HEK293 (cell line): ENCODE measurements at regions not wholly inside any gene's neighbourhood (a gene's known extent, or its start where the extent isn't known, plus 50 kb on each side); places are given as distances from the start of the nearest gene placed in this dataset.

Experiments used
- CTCF ChIA-PET: fragments of 350-600 bp; formaldehyde crosslinking; extraction: SDS; loops from one replicate; lab custom pipeline; 2021; ENCODE audit warnings: antibody characterized with exemption; lab: Yijun Ruan, JAX
- POLR2A ChIA-PET: fragments of 300-600 bp; formaldehyde crosslinking; extraction: SDS; loops from one replicate; lab custom pipeline; 2020; ENCODE audit warnings: antibody characterized with exemption, inconsistent platforms; lab: Yijun Ruan, JAX
- H3K27ac ChIP-seq: fragments of 200-500 bp; sonication (Bioruptor generic); 2 replicates; pipeline ENCODE4 v1.5.1; 2014; ENCODE audit warnings: low read depth, low read length, control low read depth, inconsistent platforms; ENCODE audit errors: extremely low read depth
- H3K36me3 ChIP-seq, 2 experiments: fragments of 200-500 bp in 1 of 2; sonication (Bioruptor generic) in 1 of 2; 1 replicate in 1 of 2; 2 replicates in 1 of 2; pipeline ENCODE4 v1.5.1; 2014 to 2017; ENCODE audit warnings: inconsistent platforms in 2 of 2, low read length in 2 of 2; ENCODE audit not compliant: control insufficient read depth in 2 of 2, insufficient read depth in 1 of 2
- H3K4me1 ChIP-seq: fragments of 200-500 bp; sonication (Bioruptor generic); 2 replicates; pipeline ENCODE4 v1.5.1; 2014; ENCODE audit warnings: mild to moderate bottlenecking, low read length, inconsistent platforms; ENCODE audit not compliant: control insufficient read depth, insufficient read depth
- H3K4me3 ChIP-seq: 2 replicates; pipeline ENCODE4 v1.5.1; 2011; ENCODE audit warnings: low read depth, mild to moderate bottlenecking, control low read depth, low read length, moderate library complexity
- H3K9me3 ChIP-seq: fragments of 200-500 bp; sonication (Bioruptor generic); 2 replicates; pipeline ENCODE4 v1.5.1; 2014; ENCODE audit warnings: low read depth, low read length, inconsistent platforms; ENCODE audit not compliant: control insufficient read depth, insufficient read depth
- ELK4 ChIP-seq: IDR thresholded peaks from 2 replicates; pipeline ENCODE4 v1.6.1; 2011; ENCODE audit warnings: mild to moderate bottlenecking, low read depth, low read length, borderline replicate concordance
- HOXC10 ChIP-seq: sonication (generic); formaldehyde crosslinking; IDR thresholded peaks from 2 replicates; pipeline ENCODE4 v1.8.1; 2023; ENCODE audit warnings: mild to moderate bottlenecking, missing genetic modification reagents
- INSM2 ChIP-seq: fragments of 450-650 bp; formaldehyde crosslinking; IDR thresholded peaks from 2 replicates; pipeline ENCODE4 v1.5.1; 2016; ENCODE audit warnings: missing biosample characterization, missing genetic modification characterization
- KLF17 ChIP-seq: fragments of 450-650 bp; formaldehyde crosslinking; IDR thresholded peaks from 2 replicates; pipeline ENCODE4 v1.5.1; 2016; ENCODE audit warnings: missing biosample characterization, missing genetic modification characterization
- MEIS1 ChIP-seq: sonication (generic); formaldehyde crosslinking; IDR thresholded peaks from 2 replicates; pipeline ENCODE4 v1.8.1; 2022; ENCODE audit warnings: missing genetic modification reagents, mild to moderate bottlenecking, borderline replicate concordance
- OSR2 ChIP-seq: fragments of 450-650 bp; formaldehyde crosslinking; IDR thresholded peaks from 2 replicates; pipeline ENCODE4 v1.5.1; 2016; ENCODE audit warnings: missing biosample characterization, missing genetic modification characterization
- PATZ1 ChIP-seq: fragments of 450-650 bp; formaldehyde crosslinking; IDR thresholded peaks from 2 replicates; pipeline ENCODE4 v1.5.1; 2016; ENCODE audit warnings: missing biosample characterization, missing genetic modification characterization
- SP3 ChIP-seq: fragments of 450-650 bp; formaldehyde crosslinking; IDR thresholded peaks from 2 replicates; pipeline ENCODE4 v1.5.1; 2016; ENCODE audit warnings: missing biosample characterization, missing genetic modification characterization
- YY2 ChIP-seq: fragments of 450-650 bp; formaldehyde crosslinking; IDR thresholded peaks from 2 replicates; pipeline ENCODE4 v1.5.1; 2016; ENCODE audit warnings: missing biosample characterization, missing genetic modification characterization
- ZBTB21 ChIP-seq: fragments of 450-650 bp; formaldehyde crosslinking; IDR thresholded peaks from 2 replicates; pipeline ENCODE4 v1.5.1; 2017; ENCODE audit warnings: missing biosample characterization, missing genetic modification characterization
- ZBTB8A ChIP-seq: fragments of 450-650 bp; formaldehyde crosslinking; IDR thresholded peaks from 2 replicates; pipeline ENCODE4 v1.5.1; 2016; ENCODE audit warnings: missing biosample characterization, missing genetic modification characterization
- ZNF133 ChIP-seq: fragments of 450-650 bp; formaldehyde crosslinking; IDR thresholded peaks from 2 replicates; pipeline ENCODE4 v1.5.1; 2016; ENCODE audit warnings: missing biosample characterization, missing genetic modification characterization
- ZNF148 ChIP-seq: fragments of 450-650 bp; formaldehyde crosslinking; IDR thresholded peaks from 2 replicates; pipeline ENCODE4 v1.5.0; 2017; ENCODE audit warnings: missing biosample characterization, missing genetic modification characterization, borderline replicate concordance
- ZNF24 ChIP-seq: fragments of 450-650 bp; formaldehyde crosslinking; IDR thresholded peaks from 2 replicates; pipeline ENCODE4 v1.5.1; 2016; ENCODE audit warnings: missing biosample characterization, missing genetic modification characterization
- ZNF280C ChIP-seq: fragments of 450-650 bp; formaldehyde crosslinking; IDR thresholded peaks from 2 replicates; pipeline ENCODE4 v1.5.1; 2016; ENCODE audit warnings: missing biosample characterization, missing genetic modification characterization
- ZNF362 ChIP-seq: fragments of 450-650 bp; formaldehyde crosslinking; IDR thresholded peaks from 2 replicates; pipeline ENCODE4 v1.5.1; 2016; ENCODE audit warnings: missing biosample characterization, missing genetic modification characterization
- ZNF488 ChIP-seq: fragments of 450-650 bp; formaldehyde crosslinking; IDR thresholded peaks from 2 replicates; pipeline ENCODE4 v1.5.1; 2016; ENCODE audit warnings: missing biosample characterization, missing genetic modification characterization
- ZNF610 ChIP-seq: fragments of 450-650 bp; formaldehyde crosslinking; IDR thresholded peaks from 2 replicates; pipeline ENCODE4 v1.5.1; 2016; ENCODE audit warnings: missing biosample characterization, missing genetic modification characterization, borderline replicate concordance
- ZNF624 ChIP-seq: fragments of 450-650 bp; formaldehyde crosslinking; IDR thresholded peaks from 2 replicates; pipeline ENCODE4 v1.5.1; 2017; ENCODE audit warnings: missing biosample characterization, missing genetic modification characterization

GRCh38 chr15:72964135-72964534 is 88.1 kb upstream of the NEO1 start:
- TF ChIP-seq ZNF280C (tag by site-specific recombination) (no peak), OSR2 (tag by site-specific recombination) (no peak), ZNF133 (tag by site-specific recombination) (no peak), ZBTB21 (tag by site-specific recombination) (no peak), MEIS1 (no peak), ELK4 (no peak), KLF17 (tag by site-specific recombination) (no peak), ZNF24 (tag by site-specific recombination) (no peak)
- CTCF ChIA-PET, result interaction anchor here (1.0 to 1.4 kb wide), 2 partner anchors 10 to 34 kb away, joined by 4 read pairs; no protein-coding TSS in a partner anchor
- no peaks in the 10 kb centered on the region for H3K9me3 ChIP-seq
- H3K27ac ChIP-seq, result no peak overlapping the region
- H3K4me1 ChIP-seq, result peaks cover 14% of the 10 kb centered on the region
- POLR2A ChIA-PET, result no interaction called here
- no peaks in the 10 kb centered on the region for H3K36me3 ChIP-seq
- no peak overlapping the region for H3K4me3 ChIP-seq

- H3K9me3 ChIP-seq, result no peaks in the 10 kb centered on the region
- H3K27ac ChIP-seq, result no peak overlapping the region
- ChIA-PET CTCF (interaction anchor here (0.6 kb wide), 1 partner anchor 55 kb away, joined by 3 read pairs; no protein-coding TSS in a partner anchor), POLR2A (no interaction called here)
- no peak overlapping the region for H3K4me3 ChIP-seq
- H3K4me1 ChIP-seq, result no peaks in the 10 kb centered on the region
- no peaks in the 10 kb centered on the region for H3K36me3 ChIP-seq
- TF ChIP-seq ZNF488, result no peak
- TF ChIP-seq SP3, result no peak
- TF ChIP-seq HOXC10 (CRISPR knock-in tag), result no peak
- no peak for TF ChIP-seq ZNF148 (tag by site-specific recombination)
- no peak for TF ChIP-seq PATZ1 (tag by site-specific recombination)
- TF ChIP-seq INSM2 (tag by site-specific recombination), result no peak
- no peak for TF ChIP-seq YY2
- TF ChIP-seq ZNF362, result no peak
- no peak for TF ChIP-seq ZNF610
- TF ChIP-seq ZNF624, result no peak
- no peak for TF ChIP-seq ZBTB8A
Observed at GRCh38 chr15:72962054-72962702, 90.1 kb upstream of the NEO1 start.
